Neural cell (in vitro differentiated cells): ENCODE measurements at regions not wholly inside any gene's neighbourhood (a gene's known extent, or its start where the extent isn't known, plus 50 kb on each side); places are given as distances from the start of the nearest gene placed in this dataset.

Experiments
- EZH2 ChIP-seq: fragments of 200-600, 300-800 bp; shearing (Covaris generic), sonication (generic); IDR thresholded peaks from 2 replicates; pipeline ENCODE4 v1.6.1; 2014; ENCODE audit warnings: antibody characterized with exemption, low read length, borderline replicate concordance, mild to moderate bottlenecking; ENCODE audit not compliant: insufficient read depth, poor library complexity, severe bottlenecking
- POLR2AphosphoS5 ChIP-seq: IDR thresholded peaks from 2 replicates; pipeline ENCODE4 v1.6.1; 2012

GRCh38 chr5:53334431-53334941 lies 145.9 kb upstream of the FST start:
- TF ChIP-seq EZH2, result no peak
- TF ChIP-seq POLR2AphosphoS5, result no peak
